Smooth muscle cell (in vitro differentiated cells): ENCODE measurements at regions not wholly inside any gene's neighbourhood (a gene's known extent, or its start where the extent isn't known, plus 50 kb on each side); places are given as distances from the start of the nearest gene placed in this dataset.

Experiments used
- DNase-seq: peaks from one replicate; lab custom pipeline; 2025; ENCODE audit not compliant: unreplicated experiment; lab: John Stamatoyannopoulos, UW
- H2AFZ ChIP-seq: fragments of 200-600 bp; sonication (generic); 2 replicates; pipeline ENCODE4 v1.6.0; 2016; ENCODE audit warnings: antibody characterized with exemption, low read depth, mild to moderate bottlenecking
- H3F3A ChIP-seq: fragments of 200-600 bp; sonication (generic); 2 replicates; pipeline ENCODE4 v1.6.0; 2017; ENCODE audit warnings: antibody characterized with exemption, low read depth
- H3K27ac ChIP-seq: fragments of 200-600 bp; sonication (generic); 2 replicates; pipeline ENCODE4 v1.5.1; 2016; ENCODE audit warnings: low read depth, mild to moderate bottlenecking
- H3K27me3 ChIP-seq: fragments of 200-600 bp; sonication (generic); 2 replicates; pipeline ENCODE4 v1.6.1; 2016; ENCODE audit warnings: low read depth, mild to moderate bottlenecking
- H3K36me3 ChIP-seq: fragments of 200-600 bp; sonication (generic); 2 replicates; pipeline ENCODE4 v1.5.1; 2016; ENCODE audit warnings: low read depth
- H3K4me1 ChIP-seq: fragments of 200-600 bp; sonication (generic); 2 replicates; pipeline ENCODE4 v1.5.1; 2016; ENCODE audit warnings: low read depth
- H3K4me2 ChIP-seq: fragments of 200-600 bp; sonication (generic); 2 replicates; pipeline ENCODE4 v1.6.0; 2016; ENCODE audit warnings: mild to moderate bottlenecking
- H3K4me3 ChIP-seq: fragments of 200-600 bp; sonication (generic); 2 replicates; pipeline ENCODE4 v1.5.1; 2016; ENCODE audit warnings: mild to moderate bottlenecking
- H3K79me2 ChIP-seq: fragments of 200-600 bp; sonication (generic); 2 replicates; pipeline ENCODE4 v1.6.0; 2016; ENCODE audit warnings: low read depth, mild to moderate bottlenecking
- H3K9ac ChIP-seq: fragments of 200-600 bp; sonication (generic); 2 replicates; pipeline ENCODE4 v1.6.0; 2016; ENCODE audit warnings: low read depth
- H3K9me3 ChIP-seq: fragments of 200-600 bp; sonication (generic); replicated peaks from 2 replicates; pipeline ENCODE4 v1.5.1; 2016; ENCODE audit warnings: low read depth
- H4K20me1 ChIP-seq: fragments of 200-600 bp; sonication (generic); 2 replicates; pipeline ENCODE4 v1.6.0; 2016; ENCODE audit warnings: low read depth
- WGBS: methylation state at CpG from one replicate; pipeline ENCODE4 v1.1.7; 2016; ENCODE audit warnings: low lambda C conversion rate; 5-methylcytosine and 5-hydroxymethylcytosine counted together
- TF ChIP-seq, protein P1 (sequence below): fragments of 200-600 bp; sonication (generic); IDR thresholded peaks from 2 replicates; pipeline ENCODE4 v1.5.1; 2017; ENCODE audit warnings: borderline replicate concordance, mild to moderate bottlenecking, antibody characterized with exemption; ENCODE audit not compliant: insufficient read depth, poor library complexity, severe bottlenecking

DNA sequence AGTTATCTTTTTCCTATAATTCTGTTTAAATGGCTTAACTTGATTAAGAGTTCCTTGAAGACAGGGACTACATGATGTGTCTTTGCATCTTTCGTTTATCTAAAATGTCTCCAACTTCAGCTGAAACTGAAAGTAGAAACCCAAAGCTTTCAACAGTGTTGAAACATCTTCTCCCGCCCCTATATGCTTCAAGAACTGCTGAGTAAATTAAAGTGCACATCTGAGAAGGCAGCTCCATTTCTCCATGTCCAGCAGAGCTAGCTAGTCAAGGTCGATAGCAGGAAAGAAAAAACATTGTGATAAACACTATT lies 185.7 kb upstream of the TBL1X start:
- DNase-seq: no peak
- Histone ChIP-seq H3K4me1 (no peaks in the 10 kb centered on the region), H3K4me2 (peak overlapping the region; percentile 37), H3K9me3 (no peaks in the 10 kb centered on the region), H3F3A (no peaks in the 10 kb centered on the region), H3K9ac (no peak overlapping the region), H3K27me3 (no peaks in the 10 kb centered on the region), H3K4me3 (no peak overlapping the region), H3K27ac (no peak overlapping the region), H2AFZ (peak overlapping the region; percentile 38), H3K79me2 (no peaks in the 10 kb centered on the region), H3K36me3 (no peaks in the 10 kb centered on the region), H4K20me1 (no peaks in the 10 kb centered on the region)
- TF ChIP-seq, protein P1, sequence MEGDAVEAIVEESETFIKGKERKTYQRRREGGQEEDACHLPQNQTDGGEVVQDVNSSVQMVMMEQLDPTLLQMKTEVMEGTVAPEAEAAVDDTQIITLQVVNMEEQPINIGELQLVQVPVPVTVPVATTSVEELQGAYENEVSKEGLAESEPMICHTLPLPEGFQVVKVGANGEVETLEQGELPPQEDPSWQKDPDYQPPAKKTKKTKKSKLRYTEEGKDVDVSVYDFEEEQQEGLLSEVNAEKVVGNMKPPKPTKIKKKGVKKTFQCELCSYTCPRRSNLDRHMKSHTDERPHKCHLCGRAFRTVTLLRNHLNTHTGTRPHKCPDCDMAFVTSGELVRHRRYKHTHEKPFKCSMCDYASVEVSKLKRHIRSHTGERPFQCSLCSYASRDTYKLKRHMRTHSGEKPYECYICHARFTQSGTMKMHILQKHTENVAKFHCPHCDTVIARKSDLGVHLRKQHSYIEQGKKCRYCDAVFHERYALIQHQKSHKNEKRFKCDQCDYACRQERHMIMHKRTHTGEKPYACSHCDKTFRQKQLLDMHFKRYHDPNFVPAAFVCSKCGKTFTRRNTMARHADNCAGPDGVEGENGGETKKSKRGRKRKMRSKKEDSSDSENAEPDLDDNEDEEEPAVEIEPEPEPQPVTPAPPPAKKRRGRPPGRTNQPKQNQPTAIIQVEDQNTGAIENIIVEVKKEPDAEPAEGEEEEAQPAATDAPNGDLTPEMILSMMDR: no peak
- WGBS: 64% methylated on average over 3 of the region's 3 CpGs

DNA sequence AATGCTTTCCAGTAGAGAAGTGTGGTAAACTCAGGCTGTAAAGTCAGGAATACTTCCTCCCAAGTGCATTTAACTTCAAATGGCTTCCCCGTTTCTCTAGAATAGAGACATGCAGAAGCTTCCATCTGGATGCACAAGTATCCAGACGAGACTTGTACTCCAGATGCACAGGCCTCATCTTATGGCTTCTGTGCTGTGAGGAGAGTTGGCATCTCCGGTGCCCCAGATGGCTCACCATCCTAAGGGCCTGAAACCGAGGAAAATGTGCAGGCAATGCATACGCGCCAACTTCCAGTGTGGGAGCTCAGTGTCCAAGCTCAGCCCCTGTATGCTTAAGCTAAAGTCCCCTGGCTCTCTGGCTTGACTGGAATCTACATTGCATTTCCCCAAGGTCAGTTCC lies 184.0 kb upstream of the TBL1X start:
- H2AFZ ChIP-seq: no peak overlapping the region
- H3K27ac ChIP-seq: no peak overlapping the region
- no peaks in the 10 kb centered on the region for H4K20me1 ChIP-seq
- no peaks in the 10 kb centered on the region for H3K9me3 ChIP-seq
- H3K4me3 ChIP-seq: no peak overlapping the region
- WGBS: 88% methylated on average over 6 of the region's 6 CpGs
- DNase-seq: no peak
- H3K9ac ChIP-seq: no peak overlapping the region
- H3K4me2 ChIP-seq: no peak overlapping the region
- H3K4me1 ChIP-seq: no peaks in the 10 kb centered on the region
- TF ChIP-seq, protein P1: no peak
- no peaks in the 10 kb centered on the region for H3F3A ChIP-seq
- H3K79me2 ChIP-seq: no peaks in the 10 kb centered on the region
- no peaks in the 10 kb centered on the region for H3K27me3 ChIP-seq
- no peaks in the 10 kb centered on the region for H3K36me3 ChIP-seq

DNA sequence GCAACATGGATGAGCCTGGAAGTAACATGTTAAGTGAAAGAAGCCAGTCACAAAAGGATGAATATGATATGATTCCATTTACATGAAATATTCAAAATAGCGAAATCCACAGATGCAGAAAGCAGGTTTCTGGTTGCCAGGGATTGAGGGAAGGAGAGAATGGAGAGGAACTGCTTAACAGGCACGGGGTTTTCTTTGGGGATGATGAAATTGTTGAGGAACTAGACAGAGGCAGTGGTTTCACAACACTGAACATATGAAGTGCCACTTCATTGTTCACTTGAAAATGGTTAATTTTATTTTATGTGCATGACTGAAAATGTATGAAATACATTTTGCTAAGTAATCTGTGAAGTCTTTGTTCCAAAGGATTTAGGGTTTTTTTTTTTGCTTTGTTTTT lies 182.5 kb upstream of the TBL1X start:
- Histone ChIP-seq H3K9ac (no peak overlapping the region), H4K20me1 (no peaks in the 10 kb centered on the region), H3K36me3 (no peaks in the 10 kb centered on the region), H3K27me3 (no peaks in the 10 kb centered on the region), H2AFZ (no peak overlapping the region), H3K9me3 (no peaks in the 10 kb centered on the region), H3K4me2 (no peak overlapping the region), H3K4me1 (no peaks in the 10 kb centered on the region), H3F3A (no peaks in the 10 kb centered on the region), H3K4me3 (no peak overlapping the region), H3K27ac (no peak overlapping the region), H3K79me2 (no peaks in the 10 kb centered on the region)
- TF ChIP-seq, protein P1: no peak
- DNase-seq: no peak
- 52% methylated on average over 2 of the region's 2 CpGs for WGBS

DNA sequence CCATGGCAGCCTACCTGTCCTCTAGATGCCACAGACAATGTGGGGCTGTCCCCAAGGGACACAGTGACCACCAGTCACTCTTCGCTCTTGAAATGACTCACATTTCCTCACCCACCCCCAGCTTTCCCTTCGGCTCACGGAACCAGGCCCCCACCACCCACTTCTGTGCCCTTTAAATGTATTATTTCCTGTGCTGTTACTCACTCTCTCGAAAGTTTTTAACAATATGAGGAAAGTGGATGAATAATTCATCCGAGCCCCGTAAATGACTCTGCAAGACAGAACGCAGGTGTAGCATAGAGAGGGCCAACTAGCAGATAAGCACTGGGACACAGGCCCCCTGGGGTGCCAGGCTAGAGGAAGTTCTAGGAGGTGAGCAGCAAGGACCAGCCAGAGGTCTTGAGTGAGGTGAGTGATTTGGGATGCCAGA lies 179.5 kb upstream of the TBL1X start:
- Histone ChIP-seq H3K27ac (no peak overlapping the region), H3F3A (no peaks in the 10 kb centered on the region), H3K4me2 (no peak overlapping the region), H3K4me1 (no peaks in the 10 kb centered on the region), H3K36me3 (no peaks in the 10 kb centered on the region), H3K9ac (no peak overlapping the region), H3K4me3 (no peak overlapping the region), H3K9me3 (no peaks in the 10 kb centered on the region), H3K27me3 (no peaks in the 10 kb centered on the region), H4K20me1 (no peaks in the 10 kb centered on the region), H2AFZ (no peak overlapping the region), H3K79me2 (no peaks in the 10 kb centered on the region)
- TF ChIP-seq, protein P1: no peak
- WGBS: 61% methylated on average over 7 of the region's 7 CpGs
- DNase-seq: no peak
